ENCODE measurements at regions not wholly inside any gene's neighbourhood (a gene's known extent, or its start where the extent isn't known, plus 50 kb on each side); places are given as distances from the start of the nearest gene placed in this dataset.

GRCh38 chr2:195326537-195326936 lies 330.5 kb upstream of the SLC39A10 start:
- no peak overlapping the region for H3K27ac ChIP-seq

GRCh38 chr2:195322324-195322723 lies 334.7 kb upstream of the SLC39A10 start:
- Histone ChIP-seq H3K27ac (no peak overlapping the region), H3K4me3 (no peak overlapping the region)
- no peak for TF ChIP-seq CTCF (IDR thresholded peaks at IDR 0.05)
- DNase-seq (ENCODE audit: low spot score), result no peak

More at GRCh38 chr2:195326537-195326936, 330.5 kb upstream of the SLC39A10 start:
- no peak overlapping the region for H3K4me3 ChIP-seq
- no peak for TF ChIP-seq CTCF (IDR thresholded peaks at IDR 0.05)
- no peak for DNase-seq (ENCODE audit: low spot score)

GRCh38 chr2:195320413-195320973 lies 336.5 kb upstream of the SLC39A10 start:
- H3K4me3 ChIP-seq, result no peak overlapping the region
- no peak overlapping the region for H3K27ac ChIP-seq
- TF ChIP-seq CTCF (IDR thresholded peaks at IDR 0.05), result no peak
- DNase-seq (ENCODE audit: low spot score), result no peak

- DNase-seq (ENCODE audit: low spot score), result no peak
- no peak for TF ChIP-seq CTCF (IDR thresholded peaks at IDR 0.05)
- Histone ChIP-seq H3K4me3 (no peak overlapping the region), H3K27ac (no peak overlapping the region)
These were observed 337.2 kb upstream of the SLC39A10 start for GRCh38 chr2:195319548-195320412.

GRCh38 chr2:195319112-195319460 lies 337.9 kb upstream of the SLC39A10 start:
- no peak for DNase-seq (ENCODE audit: low spot score)
- no peak for TF ChIP-seq CTCF (IDR thresholded peaks at IDR 0.05)
- H3K27ac ChIP-seq, result no peak overlapping the region

GRCh38 chr2:195318440-195319111 lies 338.4 kb upstream of the SLC39A10 start:
- no peak for TF ChIP-seq CTCF (IDR thresholded peaks at IDR 0.05)
- DNase-seq (ENCODE audit: low spot score), result no peak
- Histone ChIP-seq H3K27ac (no peak overlapping the region), H3K4me3 (no peak overlapping the region)

More at GRCh38 chr2:195319112-195319460, 337.9 kb upstream of the SLC39A10 start:
- no peak overlapping the region for H3K4me3 ChIP-seq
